Heart left ventricle (tissue), 13 donors: ENCODE measurements at regions not wholly inside any gene's neighbourhood (a gene's known extent, or its start where the extent isn't known, plus 50 kb on each side); places are given as distances from the start of the nearest gene placed in this dataset.

Experiments used
- CTCF ChIP-seq, 12 donors: fragments of 200-600 bp; sonication (generic) in 4 of 12; IDR thresholded peaks; one replicate each; pipeline versions ENCODE4 v1.5.0 to v1.8.0; 2018 to 2022; ENCODE audit warnings: antibody characterized with exemption in 12 of 12, mild to moderate bottlenecking in 5 of 12
- POLR2A ChIP-seq, 2 donors: fragments of 450-650 bp; IDR thresholded peaks; one replicate each; pipeline ENCODE4 v1.6.1; 2017; ENCODE audit warnings: antibody characterized with exemption in 2 of 2, mild to moderate bottlenecking in 2 of 2, moderate library complexity in 2 of 2
- donor health status: ischemic (EF 13 %, LVEDD 7.1; RV severe dilation, severe dysfunction).
- donor health status: DM: no; HTN: yes; CAD: no.
- donor health status: DM: no; HTN: no; CAD: no.
- donor health status: ischemic (EF 25% LVEDD 6.9; RV normal size, moderate dysfunction).
- donor health status: ischemic (EF 25% LVEDD 5.7; RV mildly dilated, moderate dysfunction).
- donor health status: ischemic (EF 35%, LVEDD 5.7; RV mildly dilated, moderate dysfunction).
- donor health status: nonischemic (EF 11% LVEDD 7.7; RV severe dilation, severe dysfunction).
- donor health status: DM: yes; HTN: yes; CAD: no.
- donor health status: PGD.
- donor health status: ischemic (EF 29% LVEDD 5.4; RV normal size, mild dysfunction).
- donor health status: nonischemic (EF 23%, LVEDD 6.1; RV moderate dilation, normal function).

GRCh38 chr1:29461115-29461739 is 224.9 kb downstream of the PTPRU start:
- TF ChIP-seq CTCF (IDR thresholded peaks at IDR 0.05) (no peak), POLR2A (IDR thresholded peaks at IDR 0.05) (no peak)
